Esophagus (tissue), 2 donors: ENCODE measurements at regions not wholly inside any gene's neighbourhood (a gene's known extent, or its start where the extent isn't known, plus 50 kb on each side); places are given as distances from the start of the nearest gene placed in this dataset.

Experiments
- H3K27ac ChIP-seq, 2 donors: one replicate each; pipeline ENCODE4 v1.5.1; 2013; ENCODE audit warnings: low read depth in 2 of 2, mild to moderate bottlenecking in 2 of 2, inconsistent platforms in 1 of 2, low read length in 1 of 2, moderate library complexity in 1 of 2
- H3K27me3 ChIP-seq, 2 donors: one replicate each; pipeline ENCODE4 v1.6.1; 2013; ENCODE audit warnings: low read length in 2 of 2, control low read depth in 1 of 2, mild to moderate bottlenecking in 1 of 2; ENCODE audit not compliant: insufficient read depth in 2 of 2, control insufficient read depth in 1 of 2
- H3K36me3 ChIP-seq, 2 donors: one replicate each; pipeline ENCODE4 v1.6.1; 2013; ENCODE audit warnings: low read length in 1 of 2; ENCODE audit not compliant: control insufficient read depth in 2 of 2, insufficient read depth in 2 of 2
- H3K4me1 ChIP-seq, 2 donors: one replicate each; pipeline ENCODE4 v1.6.1; 2013; ENCODE audit warnings: low read length in 1 of 2; ENCODE audit not compliant: control insufficient read depth in 2 of 2, insufficient read depth in 2 of 2
- H3K4me3 ChIP-seq, 2 donors: one replicate each; pipeline ENCODE4 v1.5.1; 2013; ENCODE audit warnings: low read length in 2 of 2, mild to moderate bottlenecking in 2 of 2, low read depth in 1 of 2, moderate library complexity in 1 of 2
- H3K9me3 ChIP-seq, 2 donors: one replicate each; pipeline ENCODE4 v1.6.1; 2013; ENCODE audit warnings: mild to moderate bottlenecking in 2 of 2, low read depth in 1 of 2, low read length in 1 of 2, moderate library complexity in 1 of 2; ENCODE audit not compliant: control insufficient read depth in 2 of 2, insufficient read depth in 1 of 2
- WGBS, 2 donors: extraction: QIAGEN DNeasy Blood & Tissue Kit; methylation state at CpG; one replicate each; pipeline ENCODE4 v1.1.7; 2013; 5-methylcytosine and 5-hydroxymethylcytosine counted together
- donor health status: healthy with polysubstance abuse.
- donor health status: Bipolar disorder and iron deficiency.

GRCh38 chr14:71438684-71439083, 493.5 kb upstream of the RGS6 start:
- H3K36me3 ChIP-seq, result no peaks in the 10 kb centered on the region
- no peaks in the 10 kb centered on the region for H3K9me3 ChIP-seq
- H3K4me3 ChIP-seq, result no peak overlapping the region
- H3K27ac ChIP-seq, result peak overlapping the region; percentile 24 to 50
- H3K4me1 ChIP-seq, result peaks cover 0 to 2% of the 10 kb centered on the region in 2 donors
- no peaks in the 10 kb centered on the region for H3K27me3 ChIP-seq
- WGBS, 2 donors, result 9 to 12% methylated on average over 2 of the region's 2 CpGs

- H3K27me3 ChIP-seq, result no peaks in the 10 kb centered on the region
- H3K4me1 ChIP-seq, result peaks cover 0 to 2% of the 10 kb centered on the region in 2 donors
- H3K36me3 ChIP-seq, result no peaks in the 10 kb centered on the region
- no peaks in the 10 kb centered on the region for H3K9me3 ChIP-seq
- H3K27ac ChIP-seq, result peak overlapping the region in 1 of 2 donors; percentile 49
- no peak overlapping the region for H3K4me3 ChIP-seq
These were observed 491.1 kb upstream of the RGS6 start for GRCh38 chr14:71441126-71441525.

GRCh38 chr14:71444030-71444822, 488.0 kb upstream of the RGS6 start:
- Histone ChIP-seq H3K27me3 (no peaks in the 10 kb centered on the region), H3K4me1 (no peaks in the 10 kb centered on the region), H3K27ac (no peak overlapping the region), H3K36me3 (no peaks in the 10 kb centered on the region), H3K4me3 (no peak overlapping the region), H3K9me3 (no peaks in the 10 kb centered on the region)
- WGBS, 2 donors, result 93 to 95% methylated on average over 8 of the region's 8 CpGs

DNA sequence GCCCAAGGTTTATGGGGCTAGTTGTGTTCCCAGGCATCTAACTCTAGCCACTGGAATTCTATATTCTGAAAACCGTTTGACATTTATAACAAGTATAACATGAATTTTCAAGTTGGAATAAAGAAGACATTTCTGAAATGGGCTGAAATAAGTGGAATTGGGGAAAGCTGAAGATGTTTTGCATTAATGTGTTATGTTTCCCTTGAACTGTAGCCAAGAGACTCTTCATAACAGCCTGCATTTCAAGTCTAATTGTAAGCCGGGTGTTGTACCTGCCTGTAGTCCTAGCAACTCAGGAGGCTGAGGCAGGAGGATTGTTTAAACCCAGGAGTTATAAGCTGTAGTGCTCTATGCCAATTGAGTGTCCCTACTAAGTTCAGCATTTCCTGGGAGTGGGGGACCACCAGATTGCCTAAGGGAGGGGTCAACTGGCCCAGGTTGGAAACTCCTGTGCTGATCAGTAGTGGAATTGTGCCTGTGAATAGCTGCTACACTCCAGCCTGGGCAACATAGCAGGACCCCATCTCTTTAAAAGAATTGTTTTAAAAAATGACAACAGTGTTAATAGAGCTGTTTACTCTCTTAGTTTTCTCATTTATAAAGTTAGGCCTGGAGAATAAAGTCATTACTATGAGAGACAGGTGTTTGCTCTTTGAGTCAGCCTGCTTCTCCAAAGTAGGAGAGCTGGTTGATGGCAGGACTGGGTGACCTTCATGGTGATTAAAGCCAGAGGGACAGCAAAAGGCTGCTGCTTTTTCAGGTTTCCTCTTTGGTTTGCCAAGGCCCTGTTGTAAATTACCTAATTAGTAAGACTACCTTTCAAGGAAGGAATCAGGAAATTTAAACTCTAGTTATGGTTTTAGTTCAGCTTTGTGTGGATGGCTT, 483.6 kb upstream of the RGS6 start:
- no peaks in the 10 kb centered on the region for H3K36me3 ChIP-seq
- no peaks in the 10 kb centered on the region for H3K27me3 ChIP-seq
- no peaks in the 10 kb centered on the region for H3K4me1 ChIP-seq
- no peaks in the 10 kb centered on the region for H3K9me3 ChIP-seq
- 85 to 88% methylated on average over 2 of the region's 2 CpGs for WGBS, 2 donors
- H3K4me3 ChIP-seq, result no peak overlapping the region
- peak overlapping the region in 1 of 2 donors; percentile 26 for H3K27ac ChIP-seq

DNA sequence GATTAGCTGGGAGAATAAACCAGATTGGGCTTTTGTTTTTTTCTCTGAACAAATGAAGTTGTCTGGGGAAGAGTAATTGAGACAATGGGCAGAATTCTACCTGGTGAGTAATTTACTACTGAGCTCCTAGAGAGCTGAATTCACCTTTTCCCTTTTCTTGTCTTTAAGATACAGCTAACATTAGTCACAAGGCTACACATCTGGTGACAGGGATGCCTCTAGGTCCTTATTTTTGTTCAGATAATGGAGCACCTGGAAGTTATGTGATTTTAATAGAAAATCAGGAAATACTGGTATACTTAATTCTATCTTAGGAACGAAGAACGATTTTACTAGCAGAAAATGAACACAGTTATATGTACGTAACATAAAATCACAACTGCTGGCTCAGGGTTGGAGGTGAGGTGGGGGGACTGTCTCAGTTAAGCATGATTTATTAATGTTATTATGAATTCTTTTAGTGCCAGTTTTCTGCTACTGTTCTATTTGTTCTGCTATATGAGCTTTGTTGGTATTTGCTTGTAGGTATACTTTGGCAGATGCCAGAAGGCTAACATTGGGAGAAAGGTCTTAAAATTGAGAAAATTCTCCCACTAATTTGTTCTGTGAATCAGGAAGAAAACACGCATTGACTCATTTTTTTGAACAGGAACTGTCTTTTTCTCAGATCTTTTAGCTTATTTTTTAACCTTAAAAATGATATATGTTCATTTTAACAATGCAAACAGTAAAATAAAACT, 482.7 kb upstream of the RGS6 start:
- H3K27me3 ChIP-seq, result no peaks in the 10 kb centered on the region
- no peaks in the 10 kb centered on the region for H3K4me1 ChIP-seq
- no peaks in the 10 kb centered on the region for H3K36me3 ChIP-seq
- 81 to 85% methylated on average over 4 of the region's 4 CpGs for WGBS, 2 donors
- H3K4me3 ChIP-seq, result no peak overlapping the region
- H3K9me3 ChIP-seq, result no peaks in the 10 kb centered on the region
- H3K27ac ChIP-seq, result no peak overlapping the region

DNA sequence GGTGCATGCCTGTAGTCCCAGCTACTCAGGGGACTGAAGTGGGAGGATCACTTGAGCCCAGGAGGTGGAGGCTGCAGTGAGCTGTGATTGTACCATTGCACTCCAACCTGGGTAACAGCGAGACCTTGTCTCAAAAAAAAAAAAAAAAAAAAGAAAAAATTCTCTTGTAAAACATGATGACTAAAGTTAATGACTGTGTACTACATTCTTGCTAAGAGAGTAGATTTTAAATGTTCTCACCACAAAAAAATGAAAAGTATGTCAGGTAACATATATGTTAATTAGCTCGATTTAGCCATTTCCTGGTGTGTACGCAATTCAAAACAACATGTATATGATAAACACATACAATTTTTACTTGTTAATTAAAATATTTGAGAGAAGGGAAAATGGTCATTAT, 480.7 kb upstream of the RGS6 start:
- H3K27ac ChIP-seq, result no peak overlapping the region
- H3K4me3 ChIP-seq, result no peak overlapping the region
- no peaks in the 10 kb centered on the region for H3K9me3 ChIP-seq
- H3K36me3 ChIP-seq, result no peaks in the 10 kb centered on the region
- WGBS, 2 donors, result 93 to 97% methylated on average over 3 of the region's 3 CpGs
- no peaks in the 10 kb centered on the region for H3K27me3 ChIP-seq
- H3K4me1 ChIP-seq, result no peaks in the 10 kb centered on the region

GRCh38 chr14:71452539-71452938, 479.7 kb upstream of the RGS6 start:
- no peaks in the 10 kb centered on the region for H3K4me1 ChIP-seq
- H3K36me3 ChIP-seq, result no peaks in the 10 kb centered on the region
- no peak overlapping the region for H3K27ac ChIP-seq
- no peak overlapping the region for H3K4me3 ChIP-seq
- WGBS, 2 donors, result 76 to 90% methylated on average over 1 of the region's 1 CpG
- H3K9me3 ChIP-seq, result no peaks in the 10 kb centered on the region
- no peaks in the 10 kb centered on the region for H3K27me3 ChIP-seq

DNA sequence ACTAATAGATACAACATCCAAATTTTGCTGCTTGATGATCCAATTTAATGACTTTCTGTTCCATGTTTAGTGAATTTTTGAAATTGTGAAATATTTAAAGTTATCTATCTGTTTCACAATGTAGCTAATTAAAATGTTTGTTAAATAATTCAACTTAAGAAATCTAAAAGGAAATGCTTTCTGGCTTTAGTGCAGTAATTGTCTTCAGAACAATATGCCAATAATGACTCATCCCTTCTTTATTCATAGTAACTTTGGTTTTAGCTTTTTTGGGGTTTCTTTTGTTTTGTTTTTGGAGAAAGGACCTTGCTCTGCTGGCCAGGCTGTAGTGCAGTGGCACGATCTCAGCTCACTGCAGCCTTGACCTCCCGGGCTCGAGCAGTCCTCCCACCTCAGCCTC, 479.2 kb upstream of the RGS6 start:
- no peaks in the 10 kb centered on the region for H3K9me3 ChIP-seq
- 87 to 89% methylated on average over 3 of the region's 3 CpGs for WGBS, 2 donors

GRCh38 chr14:71454010-71454409, 478.2 kb upstream of the RGS6 start:
- Histone ChIP-seq H3K27me3 (no peaks in the 10 kb centered on the region), H3K36me3 (no peaks in the 10 kb centered on the region), H3K4me3 (no peak overlapping the region), H3K4me1 (no peaks in the 10 kb centered on the region), H3K27ac (no peak overlapping the region), H3K9me3 (no peaks in the 10 kb centered on the region)
- 78 to 98% methylated on average over 2 of the region's 2 CpGs for WGBS, 2 donors

More for the DNA sequence above, 479.2 kb upstream of the RGS6 start:
- H3K4me1 ChIP-seq, result no peaks in the 10 kb centered on the region
- no peak overlapping the region for H3K4me3 ChIP-seq
- no peaks in the 10 kb centered on the region for H3K27me3 ChIP-seq
- no peaks in the 10 kb centered on the region for H3K36me3 ChIP-seq
- H3K27ac ChIP-seq, result no peak overlapping the region
